ENCODE measurements at regions not wholly inside any gene's neighbourhood (a gene's known extent, or its start where the extent isn't known, plus 50 kb on each side); places are given as distances from the start of the nearest gene placed in this dataset.
A peak's percentile ranks its signal among the peaks of the same experiment; 100 is the strongest.

- no peak for DNase-seq
Observed at GRCh38 chrX:30414144-30414543, 105.0 kb upstream of the NR0B1 start.

GRCh38 chrX:30402366-30402765, 93.2 kb upstream of the NR0B1 start:
- DNase-seq, result no peak

- DNase-seq, result no peak
Observed at GRCh38 chrX:30388325-30388724, 79.1 kb upstream of the NR0B1 start.

- no peak for DNase-seq
Observed at GRCh38 chrX:30373951-30374350, 64.8 kb upstream of the NR0B1 start.

- DNase-seq, result peak; percentile 10
Observed at GRCh38 chrX:30373479-30373878, 64.3 kb upstream of the NR0B1 start.

GRCh38 chrX:30364229-30364628, 55.0 kb upstream of the NR0B1 start:
- no peak for DNase-seq

Measured in NCI-H226 (cell line).